Thyroid gland (tissue), 4 donors: ENCODE measurements at regions not wholly inside any gene's neighbourhood (a gene's known extent, or its start where the extent isn't known, plus 50 kb on each side); places are given as distances from the start of the nearest gene placed in this dataset.

Experiments
- CTCF ChIP-seq, 6 experiments: fragments of 200-600 bp in 3 of 6; fragments of 450-650 bp in 3 of 6; sonication (generic) in 3 of 6; IDR thresholded peaks; one replicate each; pipeline ENCODE4 v1.5.1; 2016 to 2019; ENCODE audit warnings: antibody characterized with exemption in 6 of 6, mild to moderate bottlenecking in 2 of 6, inconsistent platforms in 1 of 6, moderate library complexity in 1 of 6
- POLR2A ChIP-seq, 2 donors: fragments of 450-650 bp; IDR thresholded peaks; one replicate each; pipeline ENCODE4 v1.6.1; 2017; ENCODE audit warnings: antibody characterized with exemption in 2 of 2, mild to moderate bottlenecking in 2 of 2, moderate library complexity in 1 of 2

GRCh38 chr15:87294854-87295253, 961.7 kb downstream of the NTRK3 start:
- no peak for TF ChIP-seq POLR2A (IDR thresholded peaks at IDR 0.05)
- TF ChIP-seq CTCF (IDR thresholded peaks at IDR 0.05), result no peak
